ENCODE measurements at regions not wholly inside any gene's neighbourhood (a gene's known extent, or its start where the extent isn't known, plus 50 kb on each side); places are given as distances from the start of the nearest gene placed in this dataset.

DNA sequence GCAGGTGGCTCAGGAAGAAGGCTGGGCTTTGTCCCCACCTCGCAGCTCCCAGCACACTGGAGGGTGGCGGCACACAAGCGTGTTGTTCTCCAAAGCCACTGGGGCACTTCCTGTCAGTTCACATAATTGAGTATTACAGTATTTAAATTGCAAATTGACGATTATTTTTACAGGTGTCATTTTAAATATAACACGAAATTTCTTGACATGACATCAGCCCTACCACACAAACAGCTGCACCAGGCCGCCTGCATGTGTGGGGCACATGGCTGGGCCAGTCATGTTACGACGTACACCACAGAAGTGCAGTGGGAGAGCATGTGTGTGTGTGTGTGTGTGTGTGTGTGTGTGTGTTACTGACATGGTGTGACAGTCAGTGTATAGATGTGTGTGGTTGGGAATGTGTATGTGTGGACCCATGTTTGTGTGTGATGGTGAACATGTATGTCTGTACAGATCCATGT lies 155.6 kb downstream of the TTC32 start:
- H4K20me1 ChIP-seq (ENCODE audit: control insufficient read depth, insufficient read depth), result no peaks in the 10 kb centered on the region
- ChIA-PET RAD21 (ENCODE audit: unreplicated experiment) (no interaction called here), CTCF (no interaction called here), SMC1A (ENCODE audit: uncharacterized antibody, unreplicated experiment) (no interaction called here), POLR2A (no interaction called here)
- no peak overlapping the region for H3K4me2 ChIP-seq (ENCODE audit: control insufficient read depth, insufficient read depth)
- 2% methylated on average over 8 of the region's 8 CpGs for WGBS (ENCODE audit: insufficient coverage, insufficient replicate concordance, low lambda C conversion rate, missing lambda C conversion rate)
- no peaks in the 10 kb centered on the region for H3K36me3 ChIP-seq (ENCODE audit: control insufficient read depth in 2 of 2, insufficient read depth in 2 of 2, low read length in 1 of 2)
- no peak overlapping the region for H3K27ac ChIP-seq (ENCODE audit: control insufficient read depth, insufficient read depth)
- no peak overlapping the region for H3K9ac ChIP-seq (ENCODE audit: control insufficient read depth, insufficient read depth, low read length)
- in situ Hi-C loops (cut with MboI) (no loop called here), intact Hi-C loops (cut with micrococcal nuclease; ENCODE audit: unreplicated experiment) (no loop called here)
- no peaks in the 10 kb centered on the region for H3K4me1 ChIP-seq (ENCODE audit: control insufficient read depth, insufficient read depth, low read length)
- BruUV-seq (replicated peaks), result no TSS peak
- TF ChIP-seq CEBPB (IDR thresholded peaks at IDR 0.05; ENCODE audit: borderline replicate concordance in 1 of 2, low read depth in 2 of 2, low read length in 2 of 2), result no peak
- no peak for TF ChIP-seq NR2C2 (IDR thresholded peaks at IDR 0.05; ENCODE audit: borderline replicate concordance, control insufficient read depth, insufficient read length, low read depth)
- TF ChIP-seq KDM1A (IDR thresholded peaks at IDR 0.05; ENCODE audit: borderline replicate concordance), result no peak
- no peak for TF ChIP-seq EP300 (IDR thresholded peaks at IDR 0.05; ENCODE audit: borderline replicate concordance in 1 of 2, control insufficient read depth in 1 of 2, low read depth in 2 of 2, low read length in 2 of 2)
- no peak for TF ChIP-seq ZNF384 (IDR thresholded peaks at IDR 0.05; ENCODE audit: borderline replicate concordance, low read depth, low read length)
- TF ChIP-seq SMAD1 (IDR thresholded peaks at IDR 0.05; ENCODE audit: low read depth, partially characterized antibody), result no peak
- TF ChIP-seq, protein P1, sequence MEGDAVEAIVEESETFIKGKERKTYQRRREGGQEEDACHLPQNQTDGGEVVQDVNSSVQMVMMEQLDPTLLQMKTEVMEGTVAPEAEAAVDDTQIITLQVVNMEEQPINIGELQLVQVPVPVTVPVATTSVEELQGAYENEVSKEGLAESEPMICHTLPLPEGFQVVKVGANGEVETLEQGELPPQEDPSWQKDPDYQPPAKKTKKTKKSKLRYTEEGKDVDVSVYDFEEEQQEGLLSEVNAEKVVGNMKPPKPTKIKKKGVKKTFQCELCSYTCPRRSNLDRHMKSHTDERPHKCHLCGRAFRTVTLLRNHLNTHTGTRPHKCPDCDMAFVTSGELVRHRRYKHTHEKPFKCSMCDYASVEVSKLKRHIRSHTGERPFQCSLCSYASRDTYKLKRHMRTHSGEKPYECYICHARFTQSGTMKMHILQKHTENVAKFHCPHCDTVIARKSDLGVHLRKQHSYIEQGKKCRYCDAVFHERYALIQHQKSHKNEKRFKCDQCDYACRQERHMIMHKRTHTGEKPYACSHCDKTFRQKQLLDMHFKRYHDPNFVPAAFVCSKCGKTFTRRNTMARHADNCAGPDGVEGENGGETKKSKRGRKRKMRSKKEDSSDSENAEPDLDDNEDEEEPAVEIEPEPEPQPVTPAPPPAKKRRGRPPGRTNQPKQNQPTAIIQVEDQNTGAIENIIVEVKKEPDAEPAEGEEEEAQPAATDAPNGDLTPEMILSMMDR (IDR thresholded peaks at IDR 0.05 in 2 of 3, conservative IDR thresholded peaks at IDR 0.05 in 1 of 3; ENCODE audit: control insufficient read depth in 2 of 3, extremely low read depth in 1 of 3, insufficient read depth in 1 of 3, low read depth in 3 of 3, low read length in 3 of 3), result no peak
- TF ChIP-seq YBX1 (IDR thresholded peaks at IDR 0.05), result no peak
- no peak for TF ChIP-seq MXI1 (IDR thresholded peaks at IDR 0.05; ENCODE audit: low read depth, low read length)
- DNase-seq (ENCODE audit: low read depth, low spot score) (no peak), FAIRE-seq (no peak), ATAC-seq (peak; percentile 34)
- no peaks in the 10 kb centered on the region for H3K9me3 ChIP-seq (replicated peaks; ENCODE audit: control insufficient read depth, insufficient read depth, low read length)
- no peak overlapping the region for H3K4me3 ChIP-seq
- no peaks in the 10 kb centered on the region for H3K79me2 ChIP-seq (ENCODE audit: control insufficient read depth, insufficient read depth, low read length)
- no peaks in the 10 kb centered on the region; a peak in 2 of 4 replicates for H3K27me3 ChIP-seq (replicated peaks in 1 of 2; ENCODE audit: control insufficient read depth in 2 of 2, insufficient read depth in 2 of 2, low read length in 1 of 2)
- no peak overlapping the region for H2AFZ ChIP-seq (ENCODE audit: control insufficient read depth, low read depth, low read length)

Measured in GM12878 (cell line).